ENCODE measurements at regions not wholly inside any gene's neighbourhood (a gene's known extent, or its start where the extent isn't known, plus 50 kb on each side); places are given as distances from the start of the nearest gene placed in this dataset.

DNA sequence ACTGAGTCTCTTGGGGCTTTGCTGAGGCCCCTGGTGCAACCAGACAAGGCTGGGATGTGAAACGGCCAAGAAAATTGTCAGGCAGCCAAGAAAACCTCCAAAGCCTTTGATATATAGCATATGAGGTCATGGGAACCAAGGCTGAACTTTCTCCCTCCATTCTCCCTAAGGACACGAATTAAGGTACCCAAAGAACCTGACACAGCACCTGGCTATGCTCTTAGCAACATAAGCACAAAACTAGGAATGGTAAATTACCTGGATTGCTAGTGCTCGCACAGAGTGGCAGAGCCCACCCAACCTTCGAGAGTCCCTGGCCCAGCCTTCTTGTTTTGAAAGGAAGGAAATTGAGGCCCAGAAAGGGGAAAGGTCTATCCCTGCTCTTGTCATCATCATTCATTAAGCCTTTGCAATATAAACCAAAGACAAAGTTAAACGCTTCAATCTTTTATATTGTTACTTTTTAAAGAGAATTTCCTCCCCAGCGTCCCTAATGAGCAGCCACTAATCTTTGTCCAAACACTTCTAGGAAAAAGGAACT lies 220.0 kb upstream of the NR4A3 start:
- H3K36me3 ChIP-seq, result no peaks in the 10 kb centered on the region
- no peak overlapping the region for H3K4me3 ChIP-seq
- H3K9me3 ChIP-seq, result no peaks in the 10 kb centered on the region
- H3K27ac ChIP-seq, result no peak overlapping the region
- H3K4me1 ChIP-seq, result no peaks in the 10 kb centered on the region
- TF ChIP-seq EP300 (IDR thresholded peaks at IDR 0.05) (no peak), POLR2AphosphoS5 (IDR thresholded peaks at IDR 0.05) (no peak), POLR2A (IDR thresholded peaks at IDR 0.05) (no peak)
- TF ChIP-seq, protein P1, sequence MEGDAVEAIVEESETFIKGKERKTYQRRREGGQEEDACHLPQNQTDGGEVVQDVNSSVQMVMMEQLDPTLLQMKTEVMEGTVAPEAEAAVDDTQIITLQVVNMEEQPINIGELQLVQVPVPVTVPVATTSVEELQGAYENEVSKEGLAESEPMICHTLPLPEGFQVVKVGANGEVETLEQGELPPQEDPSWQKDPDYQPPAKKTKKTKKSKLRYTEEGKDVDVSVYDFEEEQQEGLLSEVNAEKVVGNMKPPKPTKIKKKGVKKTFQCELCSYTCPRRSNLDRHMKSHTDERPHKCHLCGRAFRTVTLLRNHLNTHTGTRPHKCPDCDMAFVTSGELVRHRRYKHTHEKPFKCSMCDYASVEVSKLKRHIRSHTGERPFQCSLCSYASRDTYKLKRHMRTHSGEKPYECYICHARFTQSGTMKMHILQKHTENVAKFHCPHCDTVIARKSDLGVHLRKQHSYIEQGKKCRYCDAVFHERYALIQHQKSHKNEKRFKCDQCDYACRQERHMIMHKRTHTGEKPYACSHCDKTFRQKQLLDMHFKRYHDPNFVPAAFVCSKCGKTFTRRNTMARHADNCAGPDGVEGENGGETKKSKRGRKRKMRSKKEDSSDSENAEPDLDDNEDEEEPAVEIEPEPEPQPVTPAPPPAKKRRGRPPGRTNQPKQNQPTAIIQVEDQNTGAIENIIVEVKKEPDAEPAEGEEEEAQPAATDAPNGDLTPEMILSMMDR (IDR thresholded peaks at IDR 0.05), result no peak
- 31 to 51% (median 38%) methylated on average over 6 of the region's 6 CpGs for WGBS, 5 donors
- DNase-seq, result peak in 1 of 2 donors; percentile 76
- intact Hi-C loops (cut with DNase I; ENCODE audit: low total_unique reads), result no loop called here
- no peaks in the 10 kb centered on the region for H3K27me3 ChIP-seq

DNA sequence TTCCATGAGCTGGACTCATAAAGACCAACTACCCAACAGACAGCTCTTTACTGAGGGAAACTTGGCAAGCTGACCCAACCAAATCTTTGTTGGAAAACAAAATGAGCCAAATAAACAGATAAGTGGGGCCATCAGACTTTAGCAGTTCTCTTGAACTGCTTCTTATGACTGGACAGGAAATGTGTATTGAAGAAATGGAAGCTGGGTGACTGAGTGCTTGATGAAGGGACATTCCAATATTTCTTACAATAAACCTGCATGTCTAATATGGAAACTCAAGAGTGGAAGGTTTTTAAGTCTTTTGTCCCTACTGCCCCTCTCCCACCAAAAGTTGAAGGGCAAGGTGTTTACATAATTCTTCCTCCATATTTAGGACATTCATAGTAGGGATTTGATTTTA lies 218.8 kb upstream of the NR4A3 start:
- Histone ChIP-seq H3K36me3 (no peaks in the 10 kb centered on the region), H3K4me1 (no peaks in the 10 kb centered on the region), H3K9me3 (no peaks in the 10 kb centered on the region), H3K27ac (no peak overlapping the region), H3K27me3 (no peaks in the 10 kb centered on the region), H3K4me3 (no peak overlapping the region)
- intact Hi-C loops (cut with DNase I; ENCODE audit: low total_unique reads), result no loop called here
- TF ChIP-seq POLR2A (IDR thresholded peaks at IDR 0.05), result no peak
- TF ChIP-seq, protein P1 (IDR thresholded peaks at IDR 0.05), result no peak
- no peak for TF ChIP-seq EP300 (IDR thresholded peaks at IDR 0.05)
- TF ChIP-seq POLR2AphosphoS5 (IDR thresholded peaks at IDR 0.05), result no peak
- DNase-seq, result no peak

DNA sequence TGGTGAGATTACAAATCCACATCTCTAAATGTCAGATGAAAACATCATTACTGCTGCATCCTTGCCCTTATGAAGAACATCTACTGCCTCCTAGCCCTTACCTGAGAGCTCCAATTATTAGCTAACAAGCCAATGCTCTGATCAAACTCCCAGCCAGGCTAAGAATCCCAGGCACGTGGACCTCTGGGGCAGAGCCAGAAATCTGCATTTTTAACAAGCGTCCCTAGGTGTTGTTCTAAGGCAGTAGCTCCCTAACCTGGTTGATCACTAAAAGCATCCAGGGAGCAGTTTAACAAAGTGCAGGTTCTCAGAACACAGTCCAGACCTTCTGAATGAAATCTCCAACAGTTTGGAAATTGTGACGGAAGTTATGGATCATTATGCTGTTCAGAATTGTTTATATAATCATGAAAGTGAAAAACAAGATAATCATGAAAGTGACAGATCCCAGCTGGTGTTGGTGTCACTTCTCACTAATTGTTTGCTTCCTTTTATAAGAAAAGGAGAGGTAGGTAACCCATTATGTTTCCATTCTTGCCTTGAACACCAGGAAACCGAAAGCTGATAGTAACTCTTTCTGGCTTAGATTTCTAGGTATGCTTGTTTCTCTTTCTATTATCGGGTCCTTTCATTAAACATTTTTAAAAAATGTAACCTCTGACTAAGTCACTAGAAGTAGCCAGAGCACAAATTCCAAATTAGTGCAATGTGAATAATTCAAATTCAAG lies 216.5 kb upstream of the NR4A3 start:
- Histone ChIP-seq H3K27me3 (no peaks in the 10 kb centered on the region), H3K4me1 (no peaks in the 10 kb centered on the region), H3K27ac (no peak overlapping the region), H3K36me3 (no peaks in the 10 kb centered on the region), H3K4me3 (no peak overlapping the region), H3K9me3 (no peaks in the 10 kb centered on the region)
- DNase-seq, result no peak
- WGBS, 5 donors, result 50 to 68% (median 64%) methylated on average over 4 to 5 of the region's 5 CpGs
- TF ChIP-seq POLR2A (IDR thresholded peaks at IDR 0.05) (no peak), POLR2AphosphoS5 (IDR thresholded peaks at IDR 0.05) (no peak), EP300 (IDR thresholded peaks at IDR 0.05) (no peak)
- TF ChIP-seq, protein P1 (IDR thresholded peaks at IDR 0.05), result no peak
- intact Hi-C loops (cut with DNase I; ENCODE audit: low total_unique reads), result no loop called here

DNA sequence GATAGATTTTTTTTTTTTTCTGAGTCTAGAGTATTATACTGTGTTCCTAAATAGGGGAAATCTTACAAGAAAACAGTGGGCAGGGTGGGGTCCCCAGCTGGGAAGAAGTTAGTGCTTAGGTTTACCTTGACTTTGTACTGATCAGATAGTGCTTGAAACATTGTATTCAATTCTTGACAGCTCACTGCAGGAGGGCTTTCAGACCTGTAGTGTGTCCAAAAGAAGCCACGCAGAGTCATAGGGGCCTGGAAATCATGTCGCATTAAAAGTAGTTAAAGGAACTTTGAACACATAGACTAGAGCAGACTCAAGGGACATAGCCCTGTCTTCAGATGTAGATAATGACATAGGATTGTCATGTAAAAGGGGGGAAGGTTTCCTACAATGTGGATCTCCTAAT lies 215.4 kb upstream of the NR4A3 start:
- no peaks in the 10 kb centered on the region for H3K27me3 ChIP-seq
- WGBS, 5 donors, result 75 to 92% (median 88%) methylated on average over 2 of the region's 2 CpGs
- no peak overlapping the region for H3K27ac ChIP-seq
- no peaks in the 10 kb centered on the region for H3K4me1 ChIP-seq
- intact Hi-C loops (cut with DNase I; ENCODE audit: low total_unique reads), result no loop called here
- no peak overlapping the region for H3K4me3 ChIP-seq
- H3K36me3 ChIP-seq, result no peaks in the 10 kb centered on the region
- no peaks in the 10 kb centered on the region for H3K9me3 ChIP-seq
- TF ChIP-seq, protein P1 (IDR thresholded peaks at IDR 0.05), result no peak
- TF ChIP-seq POLR2A (IDR thresholded peaks at IDR 0.05), result no peak
- DNase-seq, result no peak
